ENCODE measurements at regions not wholly inside any gene's neighbourhood (a gene's known extent, or its start where the extent isn't known, plus 50 kb on each side); places are given as distances from the start of the nearest gene placed in this dataset.

DNA sequence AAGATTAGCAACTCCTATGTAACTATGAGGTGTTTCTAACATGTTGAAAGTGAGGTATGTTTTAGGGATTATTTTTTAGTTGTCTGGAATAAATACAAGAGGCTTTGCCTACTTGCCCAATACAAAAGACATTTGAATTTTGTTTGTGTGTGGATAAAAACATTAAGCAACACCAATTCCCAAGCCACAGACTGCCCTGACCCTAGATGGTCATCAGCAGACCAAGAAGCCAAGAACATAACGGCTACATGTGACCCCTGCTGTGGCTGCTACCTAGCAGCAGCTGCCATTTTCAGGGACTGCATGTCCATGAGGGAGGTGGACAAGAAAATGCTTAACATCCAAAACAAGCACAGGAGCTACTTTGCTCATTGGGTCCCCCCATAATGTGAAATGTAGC lies 70.5 kb upstream of the QRFPR start:
- H2AFZ ChIP-seq (ENCODE audit: low read length) = no peak overlapping the region
- H4K20me1 ChIP-seq (ENCODE audit: insufficient read depth, low read length, poor library complexity, severe bottlenecking) = no peaks in the 10 kb centered on the region
- H3K9ac ChIP-seq (ENCODE audit: low read depth, low read length, poor library complexity, severe bottlenecking) = no peak overlapping the region
- H3F3A ChIP-seq (ENCODE audit: low read depth) = no peaks in the 10 kb centered on the region
- no peaks in the 10 kb centered on the region for H3K27me3 ChIP-seq (ENCODE audit: insufficient read depth, low read length, poor library complexity, severe bottlenecking)
- H3K79me2 ChIP-seq (ENCODE audit: insufficient read depth, low read length) = no peaks in the 10 kb centered on the region
- no peaks in the 10 kb centered on the region for H3K4me1 ChIP-seq (ENCODE audit: insufficient read depth, low read length, poor library complexity, severe bottlenecking)
- TF ChIP-seq, protein P1, sequence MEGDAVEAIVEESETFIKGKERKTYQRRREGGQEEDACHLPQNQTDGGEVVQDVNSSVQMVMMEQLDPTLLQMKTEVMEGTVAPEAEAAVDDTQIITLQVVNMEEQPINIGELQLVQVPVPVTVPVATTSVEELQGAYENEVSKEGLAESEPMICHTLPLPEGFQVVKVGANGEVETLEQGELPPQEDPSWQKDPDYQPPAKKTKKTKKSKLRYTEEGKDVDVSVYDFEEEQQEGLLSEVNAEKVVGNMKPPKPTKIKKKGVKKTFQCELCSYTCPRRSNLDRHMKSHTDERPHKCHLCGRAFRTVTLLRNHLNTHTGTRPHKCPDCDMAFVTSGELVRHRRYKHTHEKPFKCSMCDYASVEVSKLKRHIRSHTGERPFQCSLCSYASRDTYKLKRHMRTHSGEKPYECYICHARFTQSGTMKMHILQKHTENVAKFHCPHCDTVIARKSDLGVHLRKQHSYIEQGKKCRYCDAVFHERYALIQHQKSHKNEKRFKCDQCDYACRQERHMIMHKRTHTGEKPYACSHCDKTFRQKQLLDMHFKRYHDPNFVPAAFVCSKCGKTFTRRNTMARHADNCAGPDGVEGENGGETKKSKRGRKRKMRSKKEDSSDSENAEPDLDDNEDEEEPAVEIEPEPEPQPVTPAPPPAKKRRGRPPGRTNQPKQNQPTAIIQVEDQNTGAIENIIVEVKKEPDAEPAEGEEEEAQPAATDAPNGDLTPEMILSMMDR (conservative IDR thresholded peaks at IDR 0.05; ENCODE audit: low read length) = no peak
- TF ChIP-seq EZH2phosphoT487 (IDR thresholded peaks at IDR 0.05; ENCODE audit: borderline replicate concordance) = no peak
- H3K36me3 ChIP-seq (ENCODE audit: insufficient read depth, low read length) = no peaks in the 10 kb centered on the region
- H3K4me3 ChIP-seq (ENCODE audit: low read length, poor library complexity, severe bottlenecking) = no peak overlapping the region
- no peaks in the 10 kb centered on the region for H3K9me2 ChIP-seq (replicated peaks; ENCODE audit: low read depth, low read length)
- no peaks in the 10 kb centered on the region for H3K9me3 ChIP-seq (ENCODE audit: insufficient read depth, low read depth, low read length)
- no peak overlapping the region for H3K4me2 ChIP-seq (ENCODE audit: low read depth, low read length, poor library complexity, severe bottlenecking)

DNA sequence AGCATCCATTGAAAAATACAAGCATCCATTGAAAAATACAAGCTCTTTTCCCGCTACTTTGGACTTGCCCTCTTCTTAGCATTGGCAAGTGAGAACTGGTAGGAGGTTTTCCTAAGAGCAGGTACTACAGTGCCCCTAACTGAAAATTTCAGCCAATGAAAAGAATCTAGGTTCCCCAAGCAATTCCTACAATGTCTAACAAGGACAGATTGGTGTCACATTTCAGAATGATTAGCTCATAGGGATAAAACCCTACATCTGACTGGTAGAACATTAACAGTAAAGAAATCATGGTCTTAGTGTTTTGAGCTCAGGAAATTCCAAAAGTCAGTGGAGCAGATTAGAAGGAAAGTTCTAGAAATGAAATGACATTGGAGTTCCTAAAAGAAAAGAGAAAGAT lies 68.6 kb upstream of the QRFPR start:
- H3K4me3 ChIP-seq (ENCODE audit: low read length, poor library complexity, severe bottlenecking) = no peak overlapping the region
- H3K9me2 ChIP-seq (replicated peaks; ENCODE audit: low read depth, low read length) = no peaks in the 10 kb centered on the region
- H3K79me2 ChIP-seq (ENCODE audit: insufficient read depth, low read length) = no peaks in the 10 kb centered on the region
- no peak overlapping the region for H3K9ac ChIP-seq (ENCODE audit: low read depth, low read length, poor library complexity, severe bottlenecking)
- no peak overlapping the region for H3K4me2 ChIP-seq (ENCODE audit: low read depth, low read length, poor library complexity, severe bottlenecking)
- no peak overlapping the region for H2AFZ ChIP-seq (ENCODE audit: low read length)
- TF ChIP-seq EZH2phosphoT487 (IDR thresholded peaks at IDR 0.05; ENCODE audit: borderline replicate concordance) = no peak
- TF ChIP-seq, protein P1 (conservative IDR thresholded peaks at IDR 0.05; ENCODE audit: low read length) = no peak
- no peaks in the 10 kb centered on the region for H3K9me3 ChIP-seq (ENCODE audit: insufficient read depth, low read depth, low read length)
- no peaks in the 10 kb centered on the region for H3F3A ChIP-seq (ENCODE audit: low read depth)
- no peaks in the 10 kb centered on the region for H4K20me1 ChIP-seq (ENCODE audit: insufficient read depth, low read length, poor library complexity, severe bottlenecking)
- H3K27me3 ChIP-seq (ENCODE audit: insufficient read depth, low read length, poor library complexity, severe bottlenecking) = no peaks in the 10 kb centered on the region
- H3K4me1 ChIP-seq (ENCODE audit: insufficient read depth, low read length, poor library complexity, severe bottlenecking) = no peaks in the 10 kb centered on the region
- H3K36me3 ChIP-seq (ENCODE audit: insufficient read depth, low read length) = no peaks in the 10 kb centered on the region

DNA sequence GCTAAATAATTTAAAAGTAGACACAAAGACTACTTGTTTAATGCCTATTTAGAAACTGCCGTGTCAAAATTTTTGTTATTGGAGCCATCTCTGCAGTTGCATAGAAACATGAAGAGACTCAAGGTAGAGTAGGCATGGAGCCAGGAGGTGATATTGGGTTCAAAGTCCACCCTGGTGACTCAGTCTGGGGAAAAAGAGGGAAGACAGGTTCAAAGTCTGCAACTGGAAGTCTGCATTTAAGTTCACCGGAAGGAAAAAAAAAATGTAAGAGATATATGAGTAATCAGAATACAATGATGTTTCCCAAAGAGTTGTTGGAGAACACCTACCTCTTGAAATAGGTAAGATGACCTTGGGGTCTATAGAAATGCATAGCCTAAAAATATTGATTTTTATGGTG lies 67.4 kb upstream of the QRFPR start:
- Histone ChIP-seq H4K20me1 (ENCODE audit: insufficient read depth, low read length, poor library complexity, severe bottlenecking) (no peaks in the 10 kb centered on the region), H3K4me3 (ENCODE audit: low read length, poor library complexity, severe bottlenecking) (no peak overlapping the region), H3F3A (ENCODE audit: low read depth) (no peaks in the 10 kb centered on the region), H3K4me2 (ENCODE audit: low read depth, low read length, poor library complexity, severe bottlenecking) (no peak overlapping the region), H3K27me3 (ENCODE audit: insufficient read depth, low read length, poor library complexity, severe bottlenecking) (no peaks in the 10 kb centered on the region), H3K36me3 (ENCODE audit: insufficient read depth, low read length) (no peaks in the 10 kb centered on the region), H3K9ac (ENCODE audit: low read depth, low read length, poor library complexity, severe bottlenecking) (no peak overlapping the region), H3K9me2 (replicated peaks; ENCODE audit: low read depth, low read length) (no peaks in the 10 kb centered on the region), H3K9me3 (ENCODE audit: insufficient read depth, low read depth, low read length) (no peaks in the 10 kb centered on the region), H3K79me2 (ENCODE audit: insufficient read depth, low read length) (no peaks in the 10 kb centered on the region), H3K4me1 (ENCODE audit: insufficient read depth, low read length, poor library complexity, severe bottlenecking) (no peaks in the 10 kb centered on the region), H2AFZ (ENCODE audit: low read length) (no peak overlapping the region)
- TF ChIP-seq, protein P1 (conservative IDR thresholded peaks at IDR 0.05; ENCODE audit: low read length) = no peak
- no peak for TF ChIP-seq EZH2phosphoT487 (IDR thresholded peaks at IDR 0.05; ENCODE audit: borderline replicate concordance)

All from Loucy (cell line).